Sigmoid colon (tissue), 6 donors: ENCODE measurements at regions not wholly inside any gene's neighbourhood (a gene's known extent, or its start where the extent isn't known, plus 50 kb on each side); places are given as distances from the start of the nearest gene placed in this dataset.

Experiments used
- DNase-seq: peaks from one replicate; pipeline ENCODE4 v3.0.0-alpha.2; 2019
- H3K27ac ChIP-seq, 4 donors: fragments of 200-600 bp; sonication (generic); one replicate each; pipeline ENCODE4 v1.5.1; 2016 to 2019; ENCODE audit warnings: mild to moderate bottlenecking in 1 of 4
- H3K27me3 ChIP-seq, 3 donors: fragments of 200-600 bp; sonication (generic); one replicate each; pipeline ENCODE4 v1.5.1; 2019; ENCODE audit warnings: mild to moderate bottlenecking in 1 of 3
- H3K36me3 ChIP-seq, 4 donors: fragments of 200-600 bp; sonication (generic); one replicate each; pipeline ENCODE4 v1.5.1; 2016 to 2019
- H3K4me1 ChIP-seq, 4 donors: fragments of 200-600 bp; sonication (generic); one replicate each; pipeline ENCODE4 v1.5.1; 2017 to 2019
- H3K4me3 ChIP-seq, 4 donors: fragments of 200-600 bp; sonication (generic); one replicate each; pipeline ENCODE4 v1.5.1; 2017 to 2019; ENCODE audit warnings: mild to moderate bottlenecking in 2 of 4, moderate library complexity in 1 of 4
- H3K9me3 ChIP-seq, 4 donors: fragments of 200-600 bp in 3 of 4; sonication (generic) in 3 of 4; one replicate each; pipeline versions ENCODE4 v1.5.1 to v1.6.1; 2013 to 2019
- EP300 ChIP-seq, 4 donors: sonication (generic); formaldehyde crosslinking; IDR thresholded peaks; one replicate each; pipeline ENCODE4 v1.6.1; 2017; ENCODE audit warnings: antibody characterized with exemption in 4 of 4
- POLR2A ChIP-seq, 2 donors: fragments of 450-650 bp; IDR thresholded peaks; one replicate each; pipeline ENCODE4 v1.6.1; 2016; ENCODE audit warnings: antibody characterized with exemption in 2 of 2, mild to moderate bottlenecking in 2 of 2, moderate library complexity in 2 of 2
- POLR2AphosphoS5 ChIP-seq, 4 donors: sonication (generic); formaldehyde crosslinking; IDR thresholded peaks; one replicate each; pipeline ENCODE4 v1.6.1; 2017; ENCODE audit warnings: antibody characterized with exemption in 4 of 4
- WGBS, 2 donors: extraction: QIAGEN DNeasy Blood & Tissue Kit; methylation state at CpG; one replicate each; pipeline ENCODE4 v1.1.7; 2013; 5-methylcytosine and 5-hydroxymethylcytosine counted together
- intact Hi-C: fragments of 100-400 bp; cut with DNase I; formaldehyde crosslinking; loops from one replicate; pipeline ENCODE4 v1.15.1; 2023
- TF ChIP-seq, protein P1 (sequence below), 4 experiments: fragments of 450-650 bp in 3 of 4; fragments of 200-600 bp in 1 of 4; IDR thresholded peaks; one replicate each; pipeline ENCODE4 v1.5.1; 2016 to 2019; ENCODE audit warnings: antibody characterized with exemption in 4 of 4, mild to moderate bottlenecking in 3 of 4, moderate library complexity in 2 of 4
- donor health status: healthy with polysubstance abuse.
- donor health status: healthy.

DNA sequence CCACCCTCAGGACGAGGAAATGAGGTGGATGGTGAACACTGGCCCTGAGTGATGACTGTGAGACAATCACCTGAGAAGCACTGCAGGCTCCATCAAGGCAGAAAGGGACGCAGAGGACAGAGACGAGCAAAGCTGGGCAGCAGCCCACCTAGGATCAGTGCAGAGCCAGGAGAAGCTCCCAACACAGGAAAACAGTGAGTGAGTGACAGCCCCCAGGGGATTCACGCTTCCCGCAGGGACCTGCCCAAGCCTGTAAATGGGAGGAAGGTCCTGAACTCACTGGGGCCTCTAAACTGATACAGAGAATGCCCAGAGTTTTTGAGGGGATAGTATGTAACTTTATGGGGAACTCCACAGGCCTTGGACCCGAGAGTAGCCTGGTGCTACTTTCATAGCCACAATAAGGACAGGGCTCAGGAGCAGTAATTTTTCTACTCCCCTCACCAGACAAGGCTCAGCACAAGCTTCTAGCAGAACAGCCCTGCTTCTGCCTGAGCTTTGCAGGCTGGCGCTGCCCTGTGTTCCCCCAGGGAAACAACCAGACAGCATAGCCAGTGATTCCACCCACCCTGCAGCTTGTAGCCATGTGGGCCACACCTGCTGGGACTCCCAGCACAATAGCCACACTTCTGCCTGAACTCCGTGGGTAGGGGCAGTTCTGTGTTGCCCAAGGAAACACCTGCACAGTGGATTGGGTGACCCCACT is 708.4 kb downstream of the POM121L12 start:
- no peaks in the 10 kb centered on the region for H3K4me1 ChIP-seq
- no peak for DNase-seq
- no peaks in the 10 kb centered on the region for H3K27me3 ChIP-seq
- H3K27ac ChIP-seq, result no peak overlapping the region
- intact Hi-C loops, result no loop called here
- 74 to 75% methylated on average over 8 of the region's 8 CpGs for WGBS, 2 donors
- H3K4me3 ChIP-seq, result no peak overlapping the region
- H3K9me3 ChIP-seq, result peaks cover 0 to 12% (median 0%) of the 10 kb centered on the region in 4 donors
- no peaks in the 10 kb centered on the region for H3K36me3 ChIP-seq
- TF ChIP-seq POLR2AphosphoS5 (IDR thresholded peaks at IDR 0.05) (no peak), POLR2A (IDR thresholded peaks at IDR 0.05) (no peak), EP300 (IDR thresholded peaks at IDR 0.05) (no peak)
- TF ChIP-seq, protein P1, sequence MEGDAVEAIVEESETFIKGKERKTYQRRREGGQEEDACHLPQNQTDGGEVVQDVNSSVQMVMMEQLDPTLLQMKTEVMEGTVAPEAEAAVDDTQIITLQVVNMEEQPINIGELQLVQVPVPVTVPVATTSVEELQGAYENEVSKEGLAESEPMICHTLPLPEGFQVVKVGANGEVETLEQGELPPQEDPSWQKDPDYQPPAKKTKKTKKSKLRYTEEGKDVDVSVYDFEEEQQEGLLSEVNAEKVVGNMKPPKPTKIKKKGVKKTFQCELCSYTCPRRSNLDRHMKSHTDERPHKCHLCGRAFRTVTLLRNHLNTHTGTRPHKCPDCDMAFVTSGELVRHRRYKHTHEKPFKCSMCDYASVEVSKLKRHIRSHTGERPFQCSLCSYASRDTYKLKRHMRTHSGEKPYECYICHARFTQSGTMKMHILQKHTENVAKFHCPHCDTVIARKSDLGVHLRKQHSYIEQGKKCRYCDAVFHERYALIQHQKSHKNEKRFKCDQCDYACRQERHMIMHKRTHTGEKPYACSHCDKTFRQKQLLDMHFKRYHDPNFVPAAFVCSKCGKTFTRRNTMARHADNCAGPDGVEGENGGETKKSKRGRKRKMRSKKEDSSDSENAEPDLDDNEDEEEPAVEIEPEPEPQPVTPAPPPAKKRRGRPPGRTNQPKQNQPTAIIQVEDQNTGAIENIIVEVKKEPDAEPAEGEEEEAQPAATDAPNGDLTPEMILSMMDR (IDR thresholded peaks at IDR 0.05), result no peak

DNA sequence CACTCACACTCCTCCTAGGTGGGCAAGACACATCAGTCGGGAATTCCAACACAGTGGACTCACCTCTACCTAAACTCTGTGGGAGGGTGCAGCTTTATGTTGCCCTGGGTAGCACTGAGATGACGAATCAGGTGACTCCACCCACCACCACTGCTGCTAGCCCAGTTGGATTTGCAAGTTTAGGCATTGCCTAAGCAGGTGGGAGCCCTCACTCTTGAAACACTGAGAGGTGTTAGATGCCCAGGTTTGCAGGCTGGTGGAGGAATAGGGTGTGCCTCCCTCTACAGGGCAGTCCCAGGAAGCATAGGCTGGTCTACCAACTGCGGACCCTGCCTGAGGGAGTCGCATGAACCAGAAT is 708.9 kb downstream of the POM121L12 start:
- DNase-seq, result no peak
- TF ChIP-seq, protein P1 (IDR thresholded peaks at IDR 0.05), result no peak
- no peak for TF ChIP-seq EP300 (IDR thresholded peaks at IDR 0.05)
- Histone ChIP-seq H3K9me3 (peaks cover 0 to 12% (median 0%) of the 10 kb centered on the region in 4 donors), H3K36me3 (no peaks in the 10 kb centered on the region), H3K27ac (no peak overlapping the region), H3K4me3 (no peak overlapping the region), H3K27me3 (no peaks in the 10 kb centered on the region), H3K4me1 (no peaks in the 10 kb centered on the region)
- intact Hi-C loops, result no loop called here
- WGBS, 2 donors, result 71 to 82% methylated on average over 4 of the region's 4 CpGs

DNA sequence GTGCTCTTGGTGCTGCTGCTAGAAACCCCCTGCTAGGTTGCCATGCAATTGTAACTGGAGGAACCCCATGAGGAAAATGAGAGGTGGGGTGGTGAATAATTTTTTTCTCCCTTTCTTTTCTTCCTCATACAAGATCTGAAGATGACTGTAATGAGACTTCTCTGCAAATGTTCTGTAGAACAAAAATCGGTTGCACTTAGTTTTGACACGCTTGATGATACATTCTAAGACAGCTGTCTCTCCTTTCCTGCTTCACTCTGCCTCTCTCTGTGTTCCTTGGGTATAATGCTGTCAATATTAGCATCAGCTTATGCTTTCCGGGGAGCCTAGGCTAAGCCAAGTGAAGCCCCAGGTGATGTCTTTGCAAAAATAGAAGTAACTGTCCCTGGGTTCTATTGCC is 721.5 kb downstream of the POM121L12 start:
- H3K9me3 ChIP-seq, result peaks cover 0 to 3% (median 0%) of the 10 kb centered on the region in 4 donors
- no peaks in the 10 kb centered on the region for H3K27me3 ChIP-seq
- no peak for DNase-seq
- no peak for TF ChIP-seq POLR2A (IDR thresholded peaks at IDR 0.05)
- no peak for TF ChIP-seq POLR2AphosphoS5 (IDR thresholded peaks at IDR 0.05)
- TF ChIP-seq, protein P1 (IDR thresholded peaks at IDR 0.05), result no peak
- no peak for TF ChIP-seq EP300 (IDR thresholded peaks at IDR 0.05)
- no peaks in the 10 kb centered on the region for H3K36me3 ChIP-seq
- no peak overlapping the region for H3K27ac ChIP-seq
- no peaks in the 10 kb centered on the region for H3K4me1 ChIP-seq
- intact Hi-C loops, result no loop called here
- WGBS, 2 donors, result 88 to 91% methylated on average over 3 of the region's 3 CpGs
- H3K4me3 ChIP-seq, result no peak overlapping the region

DNA sequence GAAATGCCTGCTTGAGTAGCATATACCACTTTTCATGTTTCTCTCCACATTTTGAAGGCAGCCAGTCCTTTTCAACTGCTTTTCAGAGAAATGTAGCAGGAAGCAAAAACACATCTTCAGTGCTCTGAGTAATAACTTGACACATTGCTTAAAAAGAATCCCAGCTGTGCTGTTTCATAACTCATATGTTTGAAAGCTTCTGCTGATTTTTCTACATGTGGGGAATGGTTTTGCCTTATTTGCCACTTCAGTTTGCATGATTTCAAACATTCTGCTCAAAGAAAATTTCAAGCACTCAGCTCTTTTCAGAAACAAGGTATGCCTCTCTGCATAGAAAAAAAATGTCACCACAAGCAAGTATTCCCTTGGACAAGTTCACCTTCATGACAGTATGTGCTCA is 732.8 kb downstream of the POM121L12 start:
- H3K27ac ChIP-seq, result no peak overlapping the region
- no peaks in the 10 kb centered on the region for H3K27me3 ChIP-seq
- no peaks in the 10 kb centered on the region for H3K4me1 ChIP-seq
- intact Hi-C loops, result no loop called here
- H3K36me3 ChIP-seq, result no peaks in the 10 kb centered on the region
- no peak for DNase-seq
- H3K9me3 ChIP-seq, result no peaks in the 10 kb centered on the region
- no peak for TF ChIP-seq EP300 (IDR thresholded peaks at IDR 0.05)
- TF ChIP-seq POLR2AphosphoS5 (IDR thresholded peaks at IDR 0.05), result no peak
- no peak for TF ChIP-seq POLR2A (IDR thresholded peaks at IDR 0.05)
- TF ChIP-seq, protein P1 (IDR thresholded peaks at IDR 0.05), result no peak
- H3K4me3 ChIP-seq, result no peak overlapping the region

DNA sequence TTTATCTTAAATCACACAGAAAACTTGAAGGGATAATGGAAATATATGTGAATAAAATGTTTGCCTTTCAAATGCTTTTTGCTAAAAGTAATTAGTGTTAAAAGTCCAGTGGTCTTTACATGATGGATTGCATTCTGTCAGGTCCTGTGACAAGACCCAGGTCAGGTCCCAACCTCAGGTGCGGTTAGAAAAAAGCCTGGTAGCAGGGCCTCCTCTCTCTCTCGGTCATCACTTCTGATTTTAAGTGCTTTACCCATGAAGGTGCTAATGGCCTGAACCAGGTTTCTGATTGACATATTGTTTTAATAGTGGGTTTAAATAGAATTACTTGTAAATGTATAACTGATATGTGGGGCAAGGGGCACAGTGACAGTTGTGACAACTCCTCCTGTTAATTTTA is 736.3 kb downstream of the POM121L12 start:
- no peak overlapping the region for H3K4me3 ChIP-seq
- H3K36me3 ChIP-seq, result no peaks in the 10 kb centered on the region
- H3K27me3 ChIP-seq, result no peaks in the 10 kb centered on the region
- intact Hi-C loops, result no loop called here
- TF ChIP-seq EP300 (IDR thresholded peaks at IDR 0.05) (no peak), POLR2AphosphoS5 (IDR thresholded peaks at IDR 0.05) (no peak), POLR2A (IDR thresholded peaks at IDR 0.05) (no peak)
- TF ChIP-seq, protein P1 (IDR thresholded peaks at IDR 0.05), result no peak
- no peaks in the 10 kb centered on the region for H3K4me1 ChIP-seq
- DNase-seq, result no peak
- no peaks in the 10 kb centered on the region for H3K9me3 ChIP-seq
- no peak overlapping the region for H3K27ac ChIP-seq
- 73 to 88% methylated on average over 2 of the region's 2 CpGs for WGBS, 2 donors
